HG03521 (cell line): ENCODE measurements at regions not wholly inside any gene's neighbourhood (a gene's known extent, or its start where the extent isn't known, plus 50 kb on each side); places are given as distances from the start of the nearest gene placed in this dataset.

Experiments used
- ATAC-seq: cut with Tn5 transposase; IDR thresholded peaks from one replicate; pipeline ENCODE4 v1.9.1; 2021; ENCODE audit warnings: mild to moderate bottlenecking, moderate library complexity; ENCODE audit not compliant: unreplicated experiment

- no peak for ATAC-seq
Measured at GRCh38 chr9:79120533-79120932, 451.2 kb upstream of the TLE4 start.

GRCh38 chr9:79120941-79121340, 450.8 kb upstream of the TLE4 start:
- ATAC-seq = no peak

- no peak for ATAC-seq
Measured at GRCh38 chr9:79123415-79123814, 448.4 kb upstream of the TLE4 start.

GRCh38 chr9:79127661-79128060, 444.1 kb upstream of the TLE4 start:
- ATAC-seq = no peak

GRCh38 chr9:79129865-79130480, 441.8 kb upstream of the TLE4 start:
- no peak for ATAC-seq

GRCh38 chr9:79131246-79131774, 440.5 kb upstream of the TLE4 start:
- ATAC-seq = no peak

GRCh38 chr9:79131824-79132377, 439.9 kb upstream of the TLE4 start:
- no peak for ATAC-seq

- no peak for ATAC-seq
Measured at GRCh38 chr9:79134654-79135053, 437.1 kb upstream of the TLE4 start.

- no peak for ATAC-seq
Measured at GRCh38 chr9:79135681-79136415, 435.9 kb upstream of the TLE4 start.

- no peak for ATAC-seq
Measured at GRCh38 chr9:79140751-79141150, 431.0 kb upstream of the TLE4 start.

- ATAC-seq = no peak
Measured at GRCh38 chr9:79143211-79143610, 428.6 kb upstream of the TLE4 start.

GRCh38 chr9:79145442-79145841, 426.3 kb upstream of the TLE4 start:
- ATAC-seq = no peak

GRCh38 chr9:79149585-79149984, 422.2 kb upstream of the TLE4 start:
- ATAC-seq = no peak

- ATAC-seq = no peak
Measured at GRCh38 chr9:79151791-79152190, 420.0 kb upstream of the TLE4 start.

- ATAC-seq = no peak
Measured at GRCh38 chr9:79152306-79152705, 419.5 kb upstream of the TLE4 start.

GRCh38 chr9:79154806-79155205, 417.0 kb upstream of the TLE4 start:
- ATAC-seq = no peak

- ATAC-seq = no peak
Measured at GRCh38 chr9:79155308-79155707, 416.5 kb upstream of the TLE4 start.

GRCh38 chr9:79163544-79163943, 408.2 kb upstream of the TLE4 start:
- no peak for ATAC-seq

- ATAC-seq = no peak
Measured at GRCh38 chr9:79164406-79164805, 407.4 kb upstream of the TLE4 start.

GRCh38 chr9:79165020-79165780, 406.6 kb upstream of the TLE4 start:
- ATAC-seq = no peak

GRCh38 chr9:79166005-79166404, 405.8 kb upstream of the TLE4 start:
- ATAC-seq = no peak
